ENCODE measurements at regions not wholly inside any gene's neighbourhood (a gene's known extent, or its start where the extent isn't known, plus 50 kb on each side); places are given as distances from the start of the nearest gene placed in this dataset.

DNA sequence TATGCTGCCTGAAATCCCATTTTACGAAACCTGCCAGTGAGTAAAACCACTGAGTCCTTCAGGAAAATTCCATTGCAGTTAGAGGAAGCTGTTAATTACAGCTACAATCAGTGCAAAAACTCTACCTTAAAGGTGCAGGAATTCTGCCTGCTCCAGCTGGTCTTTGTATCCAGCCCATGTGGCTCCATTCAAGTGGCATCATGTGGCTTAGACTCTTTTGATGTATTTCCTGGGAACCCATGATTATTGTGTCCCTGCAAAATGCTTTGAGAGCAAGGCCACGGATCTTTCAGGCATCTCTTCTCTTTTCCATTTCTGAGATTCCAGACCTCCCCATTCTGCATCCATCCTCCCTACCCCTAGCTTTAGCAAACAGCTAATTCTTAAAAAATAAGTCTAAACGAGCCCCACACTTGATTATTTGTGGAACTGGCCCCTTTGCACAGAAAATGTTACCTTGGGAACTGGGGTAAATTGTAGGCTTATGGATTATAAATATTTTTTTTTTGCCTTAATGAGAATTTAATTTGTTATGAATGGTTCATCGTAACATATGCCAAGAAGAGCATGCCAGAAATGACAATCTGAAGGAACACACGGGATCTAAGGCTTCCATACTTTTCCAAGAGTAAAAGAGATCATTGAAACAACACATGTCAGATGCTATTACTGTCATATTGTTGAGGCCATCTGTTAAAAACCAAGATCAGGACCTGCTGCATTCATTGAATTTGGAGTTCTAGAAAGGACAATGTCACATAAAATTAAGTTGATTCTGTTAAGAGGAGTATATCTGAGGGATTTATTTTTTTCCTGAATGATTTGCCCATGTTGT is 144.6 kb downstream of the TPH2 start (continued):
- TF ChIP-seq SUZ12 (IDR thresholded peaks at IDR 0.05; ENCODE audit: low read length) (no peak), TAF7 (optimal IDR thresholded peaks at IDR 0.05; ENCODE audit: borderline replicate concordance, low read depth, low read length) (no peak), EGR1 (IDR thresholded peaks at IDR 0.05; ENCODE audit: borderline replicate concordance, low read depth, low read length) (no peak), RNF2 (IDR thresholded peaks at IDR 0.05; ENCODE audit: borderline replicate concordance, low read depth, low read length, missing control alignments, poor library complexity, severe bottlenecking) (no peak)

Data from H1 (cell line).